PC-3 (cell line): ENCODE measurements at regions not wholly inside any gene's neighbourhood (a gene's known extent, or its start where the extent isn't known, plus 50 kb on each side); places are given as distances from the start of the nearest gene placed in this dataset.

Experiments
- ATAC-seq: fragments of 200-7000 bp; cut with Tn5 transposase; 2 replicates; pipeline ENCODE4 v1.9.1; 2020; ENCODE audit warnings: mild to moderate bottlenecking, moderate library complexity
- BruUV-seq: library from RNA; stranded (reverse); fragments of 400-500 nt; replicated peaks from 2 replicates; lab custom pipeline; 2021; lab: Mats Ljungman, UMichigan
- CTCF ChIA-PET: fragments of 300-600 bp; sonication (Branson Sonifier 250); formaldehyde crosslinking; loops from one replicate; lab custom pipeline; 2022; ENCODE audit warnings: antibody characterized with exemption; lab: Charles Lee
- POLR2A ChIA-PET: fragments of 300-600 bp; sonication (Branson Sonifier 250); formaldehyde crosslinking; loops from one replicate; lab custom pipeline; 2022; ENCODE audit warnings: antibody characterized with exemption; ENCODE audit not compliant: unreplicated experiment; lab: Charles Lee
- DNase-seq: peaks from one replicate; pipeline ENCODE4 v3.0.0-alpha.2; 2015
- H2AFZ ChIP-seq: fragments of 300-600 bp; sonication (generic); 2 replicates; pipeline ENCODE4 v1.6.0; 2016; ENCODE audit warnings: antibody characterized with exemption, low read length
- H3F3A ChIP-seq: fragments of 300-600 bp; sonication (generic); one replicate; pipeline ENCODE4 v1.6.0; 2017; ENCODE audit warnings: antibody characterized with exemption, low read length, control low read depth, mild to moderate bottlenecking; ENCODE audit not compliant: unreplicated experiment
- H3K27ac ChIP-seq: fragments of 300-600 bp; sonication (generic); 2 replicates; pipeline ENCODE4 v1.5.1; 2016; ENCODE audit warnings: mild to moderate bottlenecking, low read length
- H3K27me3 ChIP-seq: fragments of 300-600 bp; sonication (generic); 2 replicates; pipeline ENCODE4 v1.6.1; 2016; ENCODE audit warnings: low read length, mixed read lengths
- H3K36me3 ChIP-seq: fragments of 300-600 bp; sonication (generic); 2 replicates; pipeline ENCODE4 v1.6.1; 2016; ENCODE audit warnings: low read depth, mixed run types, low read length, mixed read lengths
- H3K4me1 ChIP-seq: fragments of 300-600 bp; sonication (generic); 2 replicates; pipeline ENCODE4 v1.5.1; 2016; ENCODE audit warnings: low read length; ENCODE audit not compliant: insufficient read depth
- H3K4me2 ChIP-seq: fragments of 300-600 bp; sonication (generic); 2 replicates; pipeline ENCODE4 v1.6.0; 2016; ENCODE audit warnings: low read length
- H3K4me3 ChIP-seq: fragments of 300-600 bp; sonication (generic); 2 replicates; pipeline ENCODE4 v1.5.1; 2016; ENCODE audit warnings: mild to moderate bottlenecking, low read length, mixed read lengths
- H3K79me2 ChIP-seq: fragments of 300-600 bp; sonication (generic); 2 replicates; pipeline ENCODE4 v1.6.1; 2017; ENCODE audit warnings: low read length, mixed read lengths
- H3K9ac ChIP-seq: fragments of 300-600 bp; sonication (generic); 2 replicates; pipeline ENCODE4 v1.6.0; 2016; ENCODE audit warnings: mild to moderate bottlenecking, low read length
- H3K9me2 ChIP-seq: fragments of 300-600 bp; sonication (generic); replicated peaks from 2 replicates; pipeline ENCODE4 v1.6.1; 2016; ENCODE audit warnings: mixed run types, low read length, mixed read lengths
- H3K9me3 ChIP-seq: fragments of 300-600 bp; sonication (generic); 2 replicates; pipeline ENCODE4 v1.6.1; 2016; ENCODE audit warnings: low read length, mixed read lengths
- H4K20me1 ChIP-seq: fragments of 300-600 bp; sonication (generic); 2 replicates; pipeline ENCODE4 v1.6.1; 2016; ENCODE audit warnings: low read length, mixed read lengths
- CTCF ChIP-seq: fragments of 300-600 bp; sonication (generic); conservative IDR thresholded peaks from 2 replicates; pipeline ENCODE4 v1.5.1; 2017; ENCODE audit warnings: antibody characterized with exemption, low read depth, mild to moderate bottlenecking, low read length
- EZH2 ChIP-seq: fragments of 300-600 bp; sonication (generic); IDR thresholded peaks from one replicate; pipeline ENCODE4 v1.6.1; 2017; ENCODE audit warnings: antibody characterized with exemption, mild to moderate bottlenecking, low read length; ENCODE audit not compliant: unreplicated experiment
- EZH2phosphoT487 ChIP-seq: fragments of 300-600 bp; sonication (generic); IDR thresholded peaks from 2 replicates; pipeline ENCODE4 v1.6.1; 2018; ENCODE audit warnings: mild to moderate bottlenecking, antibody characterized with exemption, low read length, borderline replicate concordance
- intact Hi-C: fragments of 100-400 bp; cut with micrococcal nuclease; formaldehyde crosslinking; loops from 2 replicates; pipeline ENCODE4 v1.9.0; 2023

DNA sequence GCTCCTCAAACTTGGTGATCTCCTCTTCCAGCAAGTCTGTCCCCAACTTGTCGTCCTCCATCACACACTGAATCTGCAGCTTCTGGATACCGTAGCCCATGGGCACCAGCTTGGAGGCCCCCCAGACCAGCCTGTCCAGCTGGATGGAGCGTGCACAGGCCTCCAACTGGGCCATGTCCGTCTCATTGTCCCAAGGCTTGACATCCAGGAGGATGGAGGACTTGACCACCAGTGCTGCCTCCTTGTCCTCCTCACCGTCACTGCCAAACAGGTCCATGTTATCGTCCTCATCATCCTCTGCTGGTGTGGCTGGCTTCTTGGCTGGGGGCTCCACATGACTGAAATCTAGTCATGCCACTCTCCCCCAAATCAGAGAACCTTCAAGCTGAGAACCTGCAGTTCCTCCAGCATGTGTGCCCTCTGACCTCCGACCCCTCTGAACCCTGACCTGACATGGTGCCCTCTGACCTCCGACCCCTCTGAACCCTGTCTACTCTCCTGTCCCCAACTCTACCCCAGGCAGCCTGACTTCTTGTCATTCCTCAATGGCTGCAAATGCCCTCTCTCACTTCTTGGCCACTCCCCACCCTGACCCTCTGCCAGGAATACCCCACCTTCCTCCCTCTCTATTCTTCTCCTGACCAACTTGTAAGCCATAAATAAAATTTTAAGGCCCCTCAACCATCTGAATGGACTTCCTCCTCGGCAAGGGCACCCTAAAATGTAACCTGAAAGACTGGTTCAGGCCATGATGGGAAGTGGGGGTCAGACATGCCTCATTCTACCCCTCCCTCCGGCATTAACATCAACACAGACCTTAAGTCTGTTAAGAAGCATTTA is 275.7 kb upstream of the C1orf174 start:
- intact Hi-C loops, result no loop called here
- Histone ChIP-seq H3K4me1 (no peaks in the 10 kb centered on the region), H3F3A (no peaks in the 10 kb centered on the region), H3K27ac (no peak overlapping the region), H3K36me3 (no peaks in the 10 kb centered on the region), H3K79me2 (no peaks in the 10 kb centered on the region), H3K9me2 (no peaks in the 10 kb centered on the region), H2AFZ (no peak overlapping the region), H3K4me2 (no peak overlapping the region), H3K4me3 (no peak overlapping the region), H3K9ac (no peak overlapping the region), H3K9me3 (no peaks in the 10 kb centered on the region), H4K20me1 (no peaks in the 10 kb centered on the region), H3K27me3 (peaks cover 66% of the 10 kb centered on the region)
- DNase-seq (no peak), ATAC-seq (no peak)
- POLR2A ChIA-PET, result no interaction called here
- no TSS peak for BruUV-seq
- TF ChIP-seq EZH2phosphoT487 (no peak), CTCF (no peak), EZH2 (no peak)
- CTCF ChIA-PET, result no interaction called here

DNA sequence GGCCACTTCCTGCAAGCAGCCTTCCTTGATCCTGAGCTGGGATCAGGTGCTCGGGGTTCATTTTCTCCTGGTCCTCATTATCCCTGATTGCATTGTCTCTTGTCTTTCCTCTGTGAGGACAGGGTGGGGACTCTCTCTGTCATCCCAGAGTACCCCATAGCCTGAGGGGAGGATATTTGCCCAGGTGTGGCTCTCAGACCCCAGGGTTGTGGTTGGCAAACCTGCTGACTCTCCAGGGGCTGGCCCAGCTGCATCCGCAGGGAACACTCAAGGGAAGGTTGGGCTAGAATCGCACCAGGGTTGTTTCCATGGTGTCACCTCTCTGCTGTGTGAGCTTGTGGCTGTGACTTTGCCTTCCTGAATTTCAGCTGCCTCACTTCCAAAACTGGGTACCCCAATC is 276.8 kb upstream of the C1orf174 start:
- no peaks in the 10 kb centered on the region for H3K9me3 ChIP-seq
- POLR2A ChIA-PET, result no interaction called here
- no peak overlapping the region for H3K4me2 ChIP-seq

More for the DNA sequence above, 276.8 kb upstream of the C1orf174 start:
- Histone ChIP-seq H3F3A (no peaks in the 10 kb centered on the region), H3K4me3 (no peak overlapping the region), H3K9ac (no peak overlapping the region), H2AFZ (no peak overlapping the region), H3K4me1 (no peaks in the 10 kb centered on the region), H3K27ac (no peak overlapping the region), H3K36me3 (no peaks in the 10 kb centered on the region), H4K20me1 (no peaks in the 10 kb centered on the region), H3K9me2 (no peaks in the 10 kb centered on the region), H3K79me2 (no peaks in the 10 kb centered on the region), H3K27me3 (peaks cover 62% of the 10 kb centered on the region)
- CTCF ChIA-PET, result no interaction called here
- no TSS peak for BruUV-seq
- intact Hi-C loops, result no loop called here
- DNase-seq (no peak), ATAC-seq (no peak)
- TF ChIP-seq CTCF, result no peak
- TF ChIP-seq EZH2phosphoT487, result no peak
- no peak for TF ChIP-seq EZH2
